ENCODE measurements at regions not wholly inside any gene's neighbourhood (a gene's known extent, or its start where the extent isn't known, plus 50 kb on each side); places are given as distances from the start of the nearest gene placed in this dataset.

DNA sequence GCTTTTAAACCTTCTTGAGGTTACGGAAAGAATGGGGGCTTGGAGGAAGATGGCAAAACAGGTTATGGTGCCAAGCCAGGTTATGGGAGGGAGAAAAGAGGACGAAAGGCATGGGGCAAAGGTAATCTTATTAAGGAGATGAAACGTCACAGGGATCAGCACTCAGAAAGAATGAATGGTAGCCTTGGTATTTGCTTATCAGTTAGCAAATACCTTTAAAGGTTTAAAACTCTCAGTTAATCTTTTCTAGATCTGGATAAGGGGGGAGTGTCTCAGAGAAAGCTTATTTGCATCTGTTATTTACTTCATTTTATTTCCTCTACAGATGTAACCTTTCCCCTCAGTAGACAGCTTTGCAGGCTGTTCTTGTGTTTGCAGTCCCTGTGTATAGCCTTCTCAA is 55.5 kb upstream of the EEF1E1 start:
- Histone ChIP-seq H3K4me3 (ENCODE audit: low read depth, low read length) (no peak overlapping the region), H3K36me3 (ENCODE audit: insufficient read depth, low read length) (no peaks in the 10 kb centered on the region), H3K27ac (ENCODE audit: low read depth, low read length) (no peak overlapping the region), H3K79me2 (ENCODE audit: control insufficient read depth, insufficient read depth, low read length, unreplicated experiment) (no peaks in the 10 kb centered on the region), H3K27me3 (ENCODE audit: insufficient read depth, low read length) (no peaks in the 10 kb centered on the region), H3K4me1 (ENCODE audit: control insufficient read depth, insufficient read depth, low read length, unreplicated experiment) (no peaks in the 10 kb centered on the region), H2AFZ (ENCODE audit: low read length, unreplicated experiment) (no peak overlapping the region)

DNA sequence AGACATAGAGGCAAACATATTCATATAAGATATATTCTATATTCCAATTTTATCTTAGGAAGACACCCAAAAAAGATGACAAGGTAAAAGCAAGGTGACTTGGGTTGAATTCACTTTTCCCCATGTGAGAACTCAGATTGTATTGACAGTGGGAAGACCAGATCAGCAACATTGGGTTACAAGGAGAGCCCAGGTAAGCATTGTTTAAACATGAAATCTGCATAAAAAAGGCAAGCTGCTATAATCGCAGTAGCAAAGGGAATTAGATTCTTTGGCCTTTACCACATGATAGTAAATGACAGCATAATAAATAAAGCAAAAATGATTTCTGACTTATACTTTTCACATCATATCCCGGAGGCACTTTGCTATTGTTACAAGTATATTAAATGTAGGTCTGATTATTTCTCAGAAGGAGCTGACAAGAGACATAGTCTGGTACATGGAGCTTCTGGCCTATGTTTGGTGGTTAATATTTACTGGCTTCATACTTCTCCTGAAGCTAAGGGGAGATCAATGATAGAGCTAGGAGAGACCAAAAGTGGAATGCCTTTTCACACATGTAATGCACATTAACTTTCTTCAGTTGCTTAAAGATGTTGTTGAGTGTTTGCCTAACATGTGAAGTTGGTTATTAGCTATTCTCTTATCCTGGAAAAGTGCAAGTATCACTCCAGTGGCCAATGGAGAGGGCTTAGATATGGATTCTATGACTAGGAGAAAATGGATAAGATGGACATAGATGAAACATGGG is 53.1 kb upstream of the EEF1E1 start:
- Histone ChIP-seq H2AFZ (ENCODE audit: low read length, unreplicated experiment) (no peak overlapping the region), H3K27me3 (ENCODE audit: insufficient read depth, low read length) (no peaks in the 10 kb centered on the region), H3K79me2 (ENCODE audit: control insufficient read depth, insufficient read depth, low read length, unreplicated experiment) (no peaks in the 10 kb centered on the region), H3K4me3 (ENCODE audit: low read depth, low read length) (no peak overlapping the region), H3K36me3 (ENCODE audit: insufficient read depth, low read length) (no peaks in the 10 kb centered on the region), H3K4me1 (ENCODE audit: control insufficient read depth, insufficient read depth, low read length, unreplicated experiment) (no peaks in the 10 kb centered on the region), H3K27ac (ENCODE audit: low read depth, low read length) (no peak overlapping the region)
